22Rv1 (cell line): ENCODE measurements at regions not wholly inside any gene's neighbourhood (a gene's known extent, or its start where the extent isn't known, plus 50 kb on each side); places are given as distances from the start of the nearest gene placed in this dataset.

Source experiments
- H3K27ac ChIP-seq: fragments of 450-650 bp; 2 replicates; pipeline ENCODE4 v1.5.1; 2017
- ZFX ChIP-seq: fragments of 450-650 bp; IDR thresholded peaks from 2 replicates; pipeline ENCODE4 v1.6.1; 2017; ENCODE audit warnings: antibody characterized with exemption, borderline replicate concordance
- TF ChIP-seq, protein P1 (sequence below): fragments of 450-650 bp; IDR thresholded peaks from 2 replicates; pipeline ENCODE4 v1.5.1; 2017; ENCODE audit warnings: mild to moderate bottlenecking

DNA sequence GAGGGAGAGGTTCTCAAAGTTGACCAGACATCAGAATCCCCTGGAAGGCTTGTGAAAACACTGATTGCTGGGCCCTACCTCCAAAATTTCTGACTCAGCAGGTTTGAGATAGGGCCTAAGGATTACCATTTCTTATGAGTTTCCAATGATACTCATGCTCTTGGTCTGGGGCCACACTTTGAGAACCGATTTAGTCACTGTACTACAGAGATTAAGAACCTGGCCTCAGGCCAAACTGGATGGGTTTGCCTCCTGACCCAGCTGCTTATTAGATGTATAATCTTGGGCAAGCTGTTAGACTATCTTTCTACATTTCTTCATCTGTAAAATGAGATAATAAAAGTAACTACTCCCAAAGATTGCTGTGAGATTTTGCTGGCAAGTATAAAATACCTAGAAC, 77.1 kb upstream of the SCIN start:
- no peak for TF ChIP-seq ZFX
- TF ChIP-seq, protein P1, sequence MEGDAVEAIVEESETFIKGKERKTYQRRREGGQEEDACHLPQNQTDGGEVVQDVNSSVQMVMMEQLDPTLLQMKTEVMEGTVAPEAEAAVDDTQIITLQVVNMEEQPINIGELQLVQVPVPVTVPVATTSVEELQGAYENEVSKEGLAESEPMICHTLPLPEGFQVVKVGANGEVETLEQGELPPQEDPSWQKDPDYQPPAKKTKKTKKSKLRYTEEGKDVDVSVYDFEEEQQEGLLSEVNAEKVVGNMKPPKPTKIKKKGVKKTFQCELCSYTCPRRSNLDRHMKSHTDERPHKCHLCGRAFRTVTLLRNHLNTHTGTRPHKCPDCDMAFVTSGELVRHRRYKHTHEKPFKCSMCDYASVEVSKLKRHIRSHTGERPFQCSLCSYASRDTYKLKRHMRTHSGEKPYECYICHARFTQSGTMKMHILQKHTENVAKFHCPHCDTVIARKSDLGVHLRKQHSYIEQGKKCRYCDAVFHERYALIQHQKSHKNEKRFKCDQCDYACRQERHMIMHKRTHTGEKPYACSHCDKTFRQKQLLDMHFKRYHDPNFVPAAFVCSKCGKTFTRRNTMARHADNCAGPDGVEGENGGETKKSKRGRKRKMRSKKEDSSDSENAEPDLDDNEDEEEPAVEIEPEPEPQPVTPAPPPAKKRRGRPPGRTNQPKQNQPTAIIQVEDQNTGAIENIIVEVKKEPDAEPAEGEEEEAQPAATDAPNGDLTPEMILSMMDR = no peak
- H3K27ac ChIP-seq = no peak overlapping the region

DNA sequence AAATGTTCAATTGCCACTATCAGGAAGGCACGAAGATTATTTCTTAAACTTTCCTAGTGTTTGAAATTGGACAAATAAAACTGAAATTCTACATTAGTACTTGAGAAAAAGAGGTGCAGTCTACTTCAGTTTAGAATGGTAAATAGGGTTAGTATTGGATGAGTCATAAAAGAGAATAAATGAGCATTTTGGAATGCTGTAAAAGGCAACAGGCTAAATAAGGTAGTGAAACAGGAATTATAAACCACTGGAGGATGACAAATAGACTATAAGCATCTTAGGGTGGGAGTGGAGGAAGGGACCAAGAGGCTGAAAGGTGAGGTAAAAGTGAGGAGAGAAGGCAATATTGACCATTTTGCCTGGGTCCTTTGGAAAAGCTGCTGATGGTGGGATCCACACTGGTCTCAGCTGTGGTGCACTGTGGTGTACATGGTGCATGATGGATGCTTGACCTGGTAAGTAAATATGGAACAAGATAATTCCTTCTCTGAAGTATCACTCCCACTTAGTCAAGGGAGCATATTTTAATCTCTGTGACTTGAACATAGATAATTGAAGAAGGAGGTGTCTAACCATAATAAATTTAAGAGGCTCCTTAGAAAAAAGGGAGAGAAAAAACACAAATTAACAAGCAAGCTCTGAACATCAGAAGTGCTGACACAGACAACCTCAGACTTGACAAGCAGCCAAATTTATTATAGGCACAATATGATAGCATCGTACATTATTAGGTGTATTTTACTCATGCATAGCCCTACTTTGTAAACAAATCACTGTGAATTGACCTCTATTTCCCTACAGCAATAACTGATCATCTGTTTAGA, 76.4 kb upstream of the SCIN start:
- H3K27ac ChIP-seq = no peak overlapping the region
- TF ChIP-seq ZFX = no peak
- TF ChIP-seq, protein P1 = no peak

DNA sequence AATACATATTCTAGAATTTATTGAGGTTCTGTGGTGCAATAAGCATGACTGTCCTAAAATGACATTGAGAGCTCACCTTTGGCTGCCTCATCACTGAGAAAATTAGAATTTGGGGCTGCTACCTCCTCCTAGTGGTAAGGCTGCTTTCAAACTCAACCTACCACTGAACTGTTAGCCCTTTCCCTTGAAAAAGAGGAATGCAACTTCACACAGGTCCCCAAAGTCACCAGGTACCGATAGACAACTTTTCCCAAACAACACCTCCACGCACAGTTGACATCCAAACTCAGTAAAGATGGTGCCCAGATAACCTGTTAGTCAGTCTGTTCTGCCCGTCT, 75.9 kb upstream of the SCIN start:
- no peak overlapping the region for H3K27ac ChIP-seq
- TF ChIP-seq, protein P1 = no peak
- no peak for TF ChIP-seq ZFX

DNA sequence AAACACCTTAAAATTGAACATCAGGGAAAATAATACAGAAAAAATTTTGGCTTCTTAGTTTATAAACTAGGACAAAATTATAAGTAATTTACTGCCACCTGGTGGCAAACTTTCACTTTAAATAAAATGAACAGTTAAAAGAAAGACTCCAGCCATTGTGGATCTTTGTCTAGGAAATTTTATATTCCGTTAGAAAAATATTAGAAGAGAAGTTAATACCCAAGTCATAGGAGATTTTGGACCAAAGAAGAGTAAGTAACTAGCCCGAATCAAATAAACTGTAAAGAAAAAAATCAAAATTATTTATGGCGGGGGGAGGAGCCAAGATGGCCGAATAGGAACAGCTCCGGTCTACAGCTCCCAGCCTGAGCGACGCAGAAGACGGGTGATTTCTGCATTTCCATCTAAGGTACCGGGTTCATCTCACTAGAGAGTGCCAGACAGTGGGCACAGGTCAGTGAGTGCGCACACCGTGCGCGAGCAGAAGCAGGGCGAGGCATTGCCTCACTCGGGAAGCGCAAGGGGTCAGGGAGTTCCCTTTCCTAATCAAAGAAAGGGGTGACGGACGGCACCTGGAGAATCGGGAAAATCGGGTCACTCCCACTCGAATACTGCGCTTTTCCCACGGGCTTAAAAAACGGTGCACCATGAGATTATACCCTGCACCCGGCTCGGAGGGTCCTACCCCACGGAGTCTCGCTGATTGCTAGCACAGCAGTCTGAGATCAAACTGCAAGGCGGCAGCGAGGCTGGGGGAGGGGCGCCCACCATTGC, 73.4 kb upstream of the SCIN start:
- TF ChIP-seq, protein P1 = peak; percentile 81
- peak overlapping the region; percentile 71 for H3K27ac ChIP-seq

DNA sequence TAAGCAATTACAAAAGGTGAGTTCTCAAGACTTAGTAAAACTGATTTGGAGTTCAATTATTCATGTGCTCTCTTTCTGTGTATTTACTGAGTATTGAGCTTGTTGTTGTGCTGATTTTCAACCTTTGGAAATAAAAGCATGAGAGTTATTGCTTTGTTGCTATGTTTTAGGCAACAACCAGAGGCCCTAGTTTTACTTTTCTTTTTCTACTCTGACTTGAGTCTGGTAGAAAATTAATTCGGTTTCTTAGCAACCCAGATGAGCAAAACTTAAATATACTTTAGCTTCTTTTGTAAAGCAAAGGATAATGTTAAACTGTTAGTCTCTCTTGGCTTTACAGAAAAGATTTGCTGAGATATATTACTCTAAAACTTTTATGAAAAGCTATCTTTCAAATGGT, 66.4 kb upstream of the SCIN start:
- no peak overlapping the region for H3K27ac ChIP-seq
- TF ChIP-seq ZFX = no peak
- TF ChIP-seq, protein P1 = no peak

DNA sequence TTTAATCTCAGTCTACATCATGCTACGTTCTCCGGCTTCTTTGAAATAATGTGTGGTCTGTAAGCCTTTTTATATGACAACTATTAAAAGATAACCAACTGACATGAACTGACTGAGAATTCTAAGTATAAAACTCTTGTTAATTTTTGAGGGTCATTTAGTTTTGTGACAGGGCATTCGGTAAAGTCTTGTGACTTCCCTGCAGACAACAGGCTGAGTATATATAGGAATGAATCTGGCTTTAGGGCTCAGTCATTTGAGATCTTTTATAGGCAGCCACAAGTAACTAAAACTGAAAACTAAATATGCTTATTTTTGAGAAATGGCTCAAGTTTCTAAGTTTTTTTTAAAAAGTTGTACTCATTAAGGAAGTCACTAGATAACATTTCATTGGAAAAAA, 62.5 kb upstream of the SCIN start:
- H3K27ac ChIP-seq = no peak overlapping the region
- no peak for TF ChIP-seq ZFX
- TF ChIP-seq, protein P1 = no peak

DNA sequence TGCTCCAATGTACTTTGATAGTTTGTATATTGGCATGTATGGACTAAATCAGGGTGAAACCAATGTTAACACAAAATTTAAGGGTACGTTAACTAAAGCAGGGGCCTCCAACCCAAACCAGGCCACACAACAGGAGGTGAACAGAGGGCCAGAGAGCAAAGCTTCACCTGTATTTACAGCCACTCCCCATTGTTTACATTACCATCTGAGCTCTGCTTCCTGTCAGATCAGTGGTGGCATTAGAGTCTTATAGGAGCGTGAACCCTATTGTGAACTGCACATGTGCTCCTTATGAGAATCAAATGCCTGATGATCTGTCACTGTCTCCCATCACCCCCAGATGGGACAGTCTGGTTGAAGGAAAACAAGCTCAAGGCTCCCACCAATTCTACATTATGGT, 62.0 kb upstream of the SCIN start:
- TF ChIP-seq, protein P1 = no peak
- TF ChIP-seq ZFX = no peak

More for the DNA sequence above, 62.0 kb upstream of the SCIN start:
- H3K27ac ChIP-seq = no peak overlapping the region
